ENCODE measurements at regions not wholly inside any gene's neighbourhood (a gene's known extent, or its start where the extent isn't known, plus 50 kb on each side); places are given as distances from the start of the nearest gene placed in this dataset.
"Not testable (repeated sequence)": the region's sequence is repeated elsewhere in the genome, so short reads cannot be mapped to it uniquely, and the experiment has no call there.

- DNase-seq (no peak), ATAC-seq (ENCODE audit: poor library complexity) (no peak)
- intact Hi-C loops (cut with DNase I): no loop called here
These were observed 118.9 kb upstream of the CAB39 start for GRCh38 chr2:230593765-230594164.

- DNase-seq (no peak), ATAC-seq (ENCODE audit: poor library complexity) (no peak)
These were observed 118.3 kb upstream of the CAB39 start for GRCh38 chr2:230594286-230594840.

DNA sequence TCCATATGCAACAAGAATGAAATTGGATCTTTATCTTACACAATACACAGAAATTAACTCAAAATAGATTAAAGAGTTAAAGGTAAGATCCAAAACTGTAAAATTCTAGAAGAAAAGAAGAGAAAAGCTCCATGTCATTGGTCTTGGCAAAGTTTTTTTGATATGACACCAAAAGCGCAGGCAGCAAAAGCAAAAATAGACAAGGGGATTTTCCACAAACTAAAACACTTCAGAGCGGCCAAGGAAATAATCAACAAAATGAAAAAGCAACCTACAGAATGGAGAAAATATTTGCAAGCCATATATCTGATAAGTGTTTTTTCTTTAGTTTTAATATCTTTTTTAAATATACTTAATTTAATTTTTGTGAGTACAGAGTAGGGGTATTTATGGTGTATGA is 112.8 kb upstream of the CAB39 start:
- intact Hi-C loops (cut with DNase I): no loop called here
- no peak for DNase-seq
- no peak for ATAC-seq (ENCODE audit: poor library complexity)

More at GRCh38 chr2:230594286-230594840, 118.3 kb upstream of the CAB39 start:
- intact Hi-C loops (cut with DNase I): no loop called here

DNA sequence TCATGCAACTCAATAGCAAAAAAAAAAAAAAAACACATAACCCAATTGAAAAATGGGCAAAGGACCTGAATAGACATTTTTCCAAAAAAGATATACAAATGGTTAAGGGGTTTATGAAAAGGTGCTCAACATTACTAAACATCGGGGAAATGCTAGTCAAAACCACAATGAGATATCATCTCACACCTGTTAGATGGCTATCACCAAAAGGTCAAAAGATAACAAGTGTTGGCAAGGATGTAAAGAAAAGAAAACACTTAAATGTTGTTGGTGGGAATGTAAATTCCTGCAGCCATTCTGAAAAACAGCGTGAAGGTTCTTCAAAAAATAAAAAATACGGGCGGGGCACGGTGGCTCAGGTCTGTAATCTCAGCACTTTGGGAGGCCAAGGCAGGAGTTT is 112.4 kb upstream of the CAB39 start:
- DNase-seq (no peak), ATAC-seq (ENCODE audit: poor library complexity) (no peak)
- intact Hi-C loops (cut with DNase I): no loop called here

DNA sequence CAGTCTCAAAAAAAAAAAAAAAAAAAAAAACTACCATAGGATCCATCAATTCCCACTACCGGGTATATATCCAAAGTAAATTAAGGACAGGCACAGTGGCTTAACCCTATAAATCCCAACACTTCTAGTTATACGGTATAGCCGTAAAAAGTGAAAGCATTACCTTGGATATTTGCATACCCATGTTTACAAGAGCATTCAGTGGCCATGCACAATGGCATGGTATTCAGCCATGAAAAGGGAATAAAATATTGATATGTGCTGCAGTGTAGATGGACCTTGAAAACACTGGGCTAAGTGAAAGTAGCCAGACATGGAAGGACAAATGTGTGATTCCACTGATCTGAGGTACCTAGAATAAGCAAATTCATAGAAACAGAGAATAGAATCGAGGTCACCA is 111.8 kb upstream of the CAB39 start:
- no peak for ATAC-seq (ENCODE audit: poor library complexity)
- DNase-seq: no peak
- intact Hi-C loops (cut with DNase I): no loop called here

GRCh38 chr2:230601510-230601909 is 111.1 kb upstream of the CAB39 start:
- DNase-seq (no peak), ATAC-seq (ENCODE audit: poor library complexity) (no peak)
- intact Hi-C loops (cut with DNase I): no loop called here

- ATAC-seq (ENCODE audit: poor library complexity): no peak
- intact Hi-C loops (cut with DNase I): no loop called here
- DNase-seq: no peak
These were observed 109.9 kb upstream of the CAB39 start for GRCh38 chr2:230602562-230603230.

- ATAC-seq (ENCODE audit: poor library complexity); DNase-seq; intact Hi-C loops (cut with DNase I): not testable (repeated sequence)
These were observed 109.3 kb upstream of the CAB39 start for GRCh38 chr2:230603317-230603716.

GRCh38 chr2:230604158-230604557 is 108.5 kb upstream of the CAB39 start:
- DNase-seq; ATAC-seq (ENCODE audit: poor library complexity); intact Hi-C loops (cut with DNase I): not testable (repeated sequence)

GRCh38 chr2:230614040-230614439 is 98.6 kb upstream of the CAB39 start:
- no peak for ATAC-seq (ENCODE audit: poor library complexity)
- no peak for DNase-seq
- intact Hi-C loops (cut with DNase I): no loop called here

- intact Hi-C loops (cut with DNase I): no loop called here
These were observed 97.7 kb upstream of the CAB39 start for GRCh38 chr2:230614913-230615332.

GRCh38 chr2:230617256-230617706 is 95.4 kb upstream of the CAB39 start:
- intact Hi-C loops (cut with DNase I); ATAC-seq (ENCODE audit: poor library complexity); DNase-seq: not testable (repeated sequence)

More at GRCh38 chr2:230614913-230615332, 97.7 kb upstream of the CAB39 start:
- ATAC-seq (ENCODE audit: poor library complexity): no peak
- no peak for DNase-seq

DNA sequence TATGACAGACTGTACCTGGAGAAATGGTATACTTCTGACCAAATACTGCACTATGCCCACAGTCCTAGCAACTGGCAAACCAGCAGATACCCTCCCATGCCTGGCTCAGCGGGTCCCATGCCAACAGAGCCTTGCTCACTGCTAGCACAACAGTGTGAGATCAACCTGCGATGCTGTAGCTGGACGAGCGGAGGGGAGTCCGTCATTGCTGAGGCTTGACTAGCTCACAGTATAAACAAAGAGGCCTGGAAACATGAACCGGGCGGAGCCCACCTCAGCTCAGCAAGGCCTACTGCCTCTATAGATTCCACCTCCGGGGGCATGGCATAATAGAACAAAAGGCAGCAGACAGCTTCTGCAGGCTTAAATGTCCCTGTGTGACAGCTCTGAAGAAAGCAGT is 93.2 kb upstream of the CAB39 start:
- intact Hi-C loops (cut with DNase I): no loop called here
- DNase-seq (no peak), ATAC-seq (ENCODE audit: poor library complexity) (no peak)

DNA sequence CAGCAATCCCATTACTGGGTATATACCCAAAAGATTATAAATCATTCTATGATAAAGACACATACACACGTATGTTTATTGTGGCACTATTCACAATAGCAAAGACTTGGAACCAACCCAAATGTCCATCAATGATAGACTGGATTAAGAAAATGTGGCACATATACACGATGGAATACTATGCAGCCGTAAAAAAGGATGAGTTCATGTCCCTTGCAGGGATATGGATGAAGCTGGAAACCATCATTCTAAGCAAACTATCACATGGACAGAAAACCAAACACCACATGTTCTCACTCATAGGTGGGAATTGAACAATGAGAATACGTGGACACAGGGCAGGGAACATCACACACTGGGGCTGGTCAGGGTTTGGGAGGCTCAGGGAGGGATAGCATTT is 87.4 kb upstream of the CAB39 start:
- intact Hi-C loops (cut with DNase I); DNase-seq; ATAC-seq (ENCODE audit: poor library complexity): not testable (repeated sequence)

DNA sequence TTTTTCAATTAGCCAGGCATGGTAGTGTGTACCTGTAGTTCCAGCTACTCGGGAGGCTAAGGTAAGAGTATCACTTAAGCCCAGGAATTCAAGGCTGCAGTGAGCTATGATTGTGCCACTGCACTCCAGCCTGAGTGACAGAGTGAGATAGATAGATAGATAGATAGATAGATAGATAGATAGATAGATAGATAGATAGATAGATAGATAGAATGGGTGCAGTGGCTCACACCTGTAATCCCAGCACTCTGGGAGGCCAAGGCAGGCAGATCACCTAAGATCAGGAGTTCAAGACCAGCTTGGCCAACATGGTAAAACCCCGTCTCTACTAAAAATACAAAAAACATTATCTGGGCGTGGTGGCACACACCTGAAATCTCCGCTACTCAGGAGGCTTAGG is 85.6 kb upstream of the CAB39 start:
- intact Hi-C loops (cut with DNase I); ATAC-seq (ENCODE audit: poor library complexity); DNase-seq: not testable (repeated sequence)

- DNase-seq: no peak
- intact Hi-C loops (cut with DNase I): no loop called here
- peak; percentile 31 for ATAC-seq (ENCODE audit: poor library complexity)
These were observed 84.6 kb upstream of the CAB39 start for GRCh38 chr2:230627806-230628724.

DNA sequence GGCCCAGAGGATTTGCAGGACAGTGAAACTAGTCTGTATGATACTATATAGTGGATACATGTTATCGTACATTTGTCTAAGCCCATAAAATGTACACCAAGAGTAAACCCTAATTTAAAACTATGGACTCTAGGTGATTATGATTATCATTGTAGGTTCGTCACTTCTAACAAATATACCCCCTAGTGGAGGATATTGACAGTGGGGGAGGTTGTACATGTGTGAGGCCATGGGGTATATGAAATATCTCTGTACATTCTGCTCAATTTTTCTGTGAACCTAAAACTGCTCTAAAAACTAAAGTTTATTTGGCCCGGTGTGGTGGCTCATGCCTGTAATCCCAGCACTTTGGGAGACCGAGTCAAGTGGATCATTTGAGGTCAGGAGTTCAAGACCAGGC is 81.2 kb upstream of the CAB39 start:
- intact Hi-C loops (cut with DNase I): no loop called here
- no peak for DNase-seq
- ATAC-seq (ENCODE audit: poor library complexity): no peak

DNA sequence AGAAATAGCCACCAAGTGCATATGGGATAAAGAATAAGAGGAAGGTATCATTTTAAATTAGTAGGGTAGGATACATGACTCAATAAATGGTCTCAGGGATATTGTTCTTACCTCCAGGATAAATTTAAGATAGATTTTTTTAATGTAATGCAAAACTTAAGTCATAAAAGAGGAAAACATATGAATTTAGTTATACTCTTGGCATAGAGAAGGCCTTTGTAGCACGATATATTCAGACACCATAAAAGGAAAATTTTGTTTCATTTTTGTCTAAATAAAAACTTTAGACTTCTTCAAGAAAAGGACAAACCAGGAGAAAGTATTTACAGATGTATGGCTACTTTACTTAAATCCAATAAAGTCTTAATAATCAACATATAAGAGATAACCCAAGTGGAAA is 78.5 kb upstream of the CAB39 start:
- no peak for DNase-seq
- intact Hi-C loops (cut with DNase I): no loop called here
- ATAC-seq (ENCODE audit: poor library complexity): no peak

DNA sequence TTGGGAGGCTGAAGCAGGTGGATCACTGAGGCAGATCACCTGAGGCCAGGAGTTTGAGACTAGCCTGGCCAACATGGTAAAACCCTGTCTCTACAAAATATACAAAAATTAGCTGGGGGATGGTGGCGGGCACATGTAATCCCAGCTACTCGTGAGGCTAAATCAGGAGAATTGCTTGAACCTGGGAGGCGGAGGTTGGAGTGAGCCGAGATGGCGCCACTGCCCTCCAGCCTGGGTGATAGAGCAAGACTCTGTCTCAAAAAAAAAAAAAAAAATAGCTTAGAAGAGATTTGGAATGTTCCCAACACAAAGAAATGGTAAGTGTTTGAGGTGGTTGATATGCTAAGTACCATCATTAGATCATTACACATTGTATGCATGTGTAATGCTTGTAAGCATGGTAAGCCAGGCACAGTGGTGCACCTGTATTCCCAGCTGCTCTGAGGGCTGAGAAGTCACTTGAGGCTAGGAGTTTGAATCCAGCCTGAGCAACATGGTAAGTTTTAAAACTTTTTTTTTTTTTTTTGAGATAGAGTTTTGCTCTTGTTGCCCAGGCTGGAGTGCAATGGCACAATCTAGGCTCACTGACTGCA is 77.8 kb upstream of the CAB39 start:
- intact Hi-C loops (cut with DNase I); DNase-seq; ATAC-seq (ENCODE audit: poor library complexity): not testable (repeated sequence)

Data from Right ventricle myocardium superior (tissue), 1 donor.